A549 (cell line): ENCODE measurements at regions not wholly inside any gene's neighbourhood (a gene's known extent, or its start where the extent isn't known, plus 50 kb on each side); places are given as distances from the start of the nearest gene placed in this dataset.

Source experiments
- CEBPB ChIP-seq, 2 experiments: fragments of >200 bp in 1 of 2; sonication (Bioruptor Twin) in 1 of 2; formaldehyde crosslinking in 1 of 2; IDR thresholded peaks; 2 replicates each; pipeline ENCODE4 v1.6.1; 2012 to 2016
- CTCF ChIP-seq: fragments of >200 bp; sonication (Bioruptor Twin); formaldehyde crosslinking; IDR thresholded peaks from 3 replicates; pipeline ENCODE4 v1.5.1; 2016
- ESRRA ChIP-seq: fragments of 150-350 bp; IDR thresholded peaks from 2 replicates; pipeline ENCODE4 v1.6.1; 2014; ENCODE audit warnings: mild to moderate bottlenecking, low read length, borderline replicate concordance
- HMGXB4 ChIP-seq: fragments of 250-450 bp; sonication (Bioruptor Pico); IDR thresholded peaks from 2 replicates; pipeline ENCODE4 v1.5.0; 2021; ENCODE audit warnings: mild to moderate bottlenecking, moderate library complexity, borderline replicate concordance
- KDM1A ChIP-seq: fragments of 200-600 bp; sonication (generic); IDR thresholded peaks from 2 replicates; pipeline ENCODE4 v1.6.1; 2016; ENCODE audit warnings: low read depth, mild to moderate bottlenecking
- MAFK ChIP-seq: fragments of 450-650 bp; IDR thresholded peaks from 2 replicates; pipeline ENCODE4 v1.6.1; 2014; ENCODE audit not compliant: partially characterized antibody
- MYC ChIP-seq: IDR thresholded peaks from 2 replicates; pipeline ENCODE4 v1.6.1; 2012; ENCODE audit warnings: mild to moderate bottlenecking, inconsistent platforms, low read length, improper control_type of control experiment, borderline replicate concordance

GRCh38 chr13:63853816-63854215, 2438.2 kb upstream of the PCDH20 start:
- no peak for TF ChIP-seq CEBPB (IDR thresholded peaks at IDR 0.05)
- TF ChIP-seq MAFK = no peak
- no peak for TF ChIP-seq HMGXB4 (CRISPR knock-in tag)
- no peak for TF ChIP-seq MYC
- no peak for TF ChIP-seq CTCF
- no peak for TF ChIP-seq KDM1A
- no peak for TF ChIP-seq ESRRA
